IMR-90 (cell line): ENCODE measurements at regions not wholly inside any gene's neighbourhood (a gene's known extent, or its start where the extent isn't known, plus 50 kb on each side); places are given as distances from the start of the nearest gene placed in this dataset.
"Not testable (repeated sequence)": the region's sequence is repeated elsewhere in the genome, so short reads cannot be mapped to it uniquely, and the experiment has no call there.

Source experiments
- ATAC-seq: fragments of 200-7000 bp; cut with Tn5 transposase; 2 replicates; pipeline ENCODE4 v1.9.1; 2020; ENCODE audit warnings: low read depth, mild to moderate bottlenecking, moderate library complexity
- BruUV-seq: library from RNA; stranded (reverse); fragments of 400-500 nt; replicated peaks from 2 replicates; lab custom pipeline; 2021; lab: Mats Ljungman, UMichigan
- CTCF ChIA-PET: fragments of 300-600 bp; formaldehyde crosslinking; extraction: SDS; loops from one replicate; lab custom pipeline; 2021; ENCODE audit warnings: antibody characterized with exemption; lab: Yijun Ruan, JAX
- POLR2A ChIA-PET: fragments of 300-600 bp; sonication (Branson Sonifier 250); formaldehyde crosslinking; loops from one replicate; lab custom pipeline; 2022; ENCODE audit warnings: antibody characterized with exemption; ENCODE audit not compliant: unreplicated experiment; lab: Charles Lee
- DNase-seq: peaks from one replicate; pipeline ENCODE4 v3.0.0; 2013
- H2AFZ ChIP-seq: replicated peaks from 2 replicates; pipeline ENCODE3; 2013; ENCODE audit warnings: low read length, mild to moderate bottlenecking; ENCODE audit not compliant: poor library complexity
- H2AK5ac ChIP-seq: 2 replicates; pipeline ENCODE4 v1.6.1; 2013; ENCODE audit warnings: low read depth, low read length, inconsistent platforms
- H2AK9ac ChIP-seq: replicated peaks from 2 replicates; pipeline ENCODE3; 2013; ENCODE audit warnings: mild to moderate bottlenecking, low read depth, low read length, moderate library complexity; ENCODE audit not compliant: poor library complexity
- H2BK120ac ChIP-seq: 2 replicates; pipeline ENCODE4 v1.6.1; 2013; ENCODE audit warnings: low read depth, low read length, inconsistent platforms
- H2BK15ac ChIP-seq: 3 replicates; pipeline ENCODE4 v1.6.1; 2013; ENCODE audit warnings: low read depth, low read length, inconsistent platforms
- H2BK20ac ChIP-seq: 2 replicates; pipeline ENCODE4 v1.6.1; 2013; ENCODE audit warnings: low read depth, mild to moderate bottlenecking, inconsistent platforms, low read length, moderate library complexity
- H2BK5ac ChIP-seq: 2 replicates; pipeline ENCODE4 v1.6.1; 2013; ENCODE audit warnings: mild to moderate bottlenecking, low read depth, low read length, inconsistent platforms; ENCODE audit not compliant: poor library complexity, severe bottlenecking
- H3K14ac ChIP-seq: replicated peaks from 2 replicates; pipeline ENCODE4 v1.6.1; 2013; ENCODE audit warnings: low read depth, low read length, inconsistent platforms
- H3K18ac ChIP-seq: 2 replicates; pipeline ENCODE4 v1.6.1; 2013; ENCODE audit warnings: low read depth, low read length, control low read depth
- H3K23ac ChIP-seq: 2 replicates; pipeline ENCODE4 v1.6.1; 2013; ENCODE audit warnings: low read depth, low read length, inconsistent platforms
- H3K27ac ChIP-seq: 2 replicates; pipeline ENCODE4 v1.5.1; 2013; ENCODE audit warnings: mild to moderate bottlenecking, control low read depth, low read length; ENCODE audit not compliant: insufficient read depth
- H3K27me3 ChIP-seq: 2 replicates; pipeline ENCODE4 v1.6.1; 2013; ENCODE audit warnings: low read length; ENCODE audit not compliant: control insufficient read depth, insufficient read depth
- H3K36me3 ChIP-seq: 2 replicates; pipeline ENCODE4 v1.6.1; 2013; ENCODE audit warnings: low read length, mixed read lengths; ENCODE audit not compliant: control insufficient read depth, insufficient read depth
- H3K4ac ChIP-seq: 2 replicates; pipeline ENCODE4 v1.6.1; 2013; ENCODE audit warnings: low read depth, low read length, inconsistent platforms
- H3K4me1 ChIP-seq: 2 replicates; pipeline ENCODE4 v1.6.1; 2013; ENCODE audit warnings: low read length, mixed read lengths; ENCODE audit not compliant: control insufficient read depth, insufficient read depth
- H3K4me2 ChIP-seq: 2 replicates; pipeline ENCODE4 v1.6.1; 2013; ENCODE audit warnings: low read depth, mild to moderate bottlenecking, control low read depth, low read length, moderate library complexity
- H3K4me3 ChIP-seq: 2 replicates; pipeline ENCODE4 v1.5.1; 2013; ENCODE audit warnings: low read depth, mild to moderate bottlenecking, control low read depth, low read length, moderate library complexity; ENCODE audit not compliant: insufficient read depth
- H3K56ac ChIP-seq: 2 replicates; pipeline ENCODE4 v1.6.1; 2013; ENCODE audit warnings: low read length, inconsistent platforms; ENCODE audit not compliant: insufficient read depth; ENCODE audit errors: extremely low read depth
- H3K79me1 ChIP-seq, 2 experiments: 2 replicates each; pipeline ENCODE4 v1.6.1; 2013; ENCODE audit warnings: low read length in 2 of 2, inconsistent platforms in 1 of 2, low read depth in 1 of 2
- H3K9ac ChIP-seq: 2 replicates; pipeline ENCODE4 v1.6.1; 2013; ENCODE audit warnings: low read depth, low read length, control low read depth
- H3K9me1 ChIP-seq: 2 replicates; pipeline ENCODE4 v1.6.1; 2013; ENCODE audit warnings: low read length, inconsistent platforms; ENCODE audit not compliant: insufficient read depth
- H3K9me3 ChIP-seq: 2 replicates; pipeline ENCODE4 v1.6.1; 2013; ENCODE audit warnings: low read length; ENCODE audit not compliant: control insufficient read depth, insufficient read depth
- H4K20me1 ChIP-seq: 2 replicates; pipeline ENCODE4 v1.6.1; 2013; ENCODE audit warnings: low read length, inconsistent platforms; ENCODE audit not compliant: insufficient read depth
- H4K5ac ChIP-seq: 2 replicates; pipeline ENCODE4 v1.6.1; 2013; ENCODE audit warnings: mild to moderate bottlenecking, low read depth, low read length, control low read depth
- H4K8ac ChIP-seq, 2 experiments: 2 replicates each; pipeline ENCODE4 v1.6.1; 2013; ENCODE audit warnings: low read depth in 2 of 2, low read length in 2 of 2, control low read depth in 1 of 2, inconsistent platforms in 1 of 2
- H4K91ac ChIP-seq: 2 replicates; pipeline ENCODE4 v1.6.1; 2013; ENCODE audit warnings: low read depth, low read length, inconsistent platforms; ENCODE audit not compliant: insufficient read depth
- BHLHE40 ChIP-seq: fragments of 150-350 bp; IDR thresholded peaks from 2 replicates; pipeline ENCODE4 v1.6.1; 2016; ENCODE audit warnings: mild to moderate bottlenecking, low read depth, low read length
- MAFK ChIP-seq: IDR thresholded peaks from 2 replicates; pipeline ENCODE4 v1.6.1; 2012; ENCODE audit warnings: low read depth, low read length, improper control_type of control experiment
- RCOR1 ChIP-seq: IDR thresholded peaks from 2 replicates; pipeline ENCODE4 v1.6.1; 2012; ENCODE audit warnings: mild to moderate bottlenecking, low read length, improper control_type of control experiment; ENCODE audit not compliant: insufficient replicate concordance
- RFX5 ChIP-seq: IDR thresholded peaks from 2 replicates; pipeline ENCODE4 v1.8.0; 2012; ENCODE audit warnings: low read depth, mild to moderate bottlenecking, low read length, moderate library complexity
- WGBS, 2 experiments: methylation state at CpG; one replicate each; pipeline versions ENCODE4 v1.1.5 to v1.1.7; 2013; ENCODE audit warnings: missing lambda C conversion rate in 2 of 2; ENCODE audit not compliant: insufficient read length in 1 of 2; ENCODE audit errors: extremely low coverage in 2 of 2; 5-methylcytosine and 5-hydroxymethylcytosine counted together
- dilution Hi-C: fragments of 300-500 bp; cut with HindIII; formaldehyde crosslinking; loops from one replicate; pipeline ENCODE4 v1.14.3; 2018; ENCODE audit warnings: low sequenced_read_pairs; ENCODE audit not compliant: unreplicated experiment
- in situ Hi-C: fragments of 300-500 bp; cut with MboI; formaldehyde crosslinking; loops from 3 replicates; pipeline ENCODE4 v1.14.3; 2019; ENCODE audit warnings: low sequenced_read_pairs, inconsistent platforms, mixed read lengths
- intact Hi-C: fragments of 100-400 bp; cut with micrococcal nuclease; formaldehyde crosslinking; loops from 2 replicates; pipeline ENCODE4 v1.10.0; 2022

GRCh38 chr9:26665666-26666065 lies 226.9 kb downstream of the CAAP1 start:
- H3K27me3 ChIP-seq: no peaks in the 10 kb centered on the region
- 40% methylated on average over 1 of the region's 3 CpGs; no CpG with 5 or more reads in 1 of the 2 experiments for WGBS, 2 experiments
- DNase-seq (no peak), ATAC-seq (no peak)
- H2AFZ ChIP-seq: no peak overlapping the region
- no peak overlapping the region for H2BK5ac ChIP-seq
- no peak overlapping the region for H3K4me3 ChIP-seq
- intact Hi-C loops (no loop called here), dilution Hi-C loops (no loop called here), in situ Hi-C loops (no loop called here)
- no peak overlapping the region for H3K56ac ChIP-seq
- no peaks in the 10 kb centered on the region for H3K9me1 ChIP-seq
- H3K23ac ChIP-seq: no peak overlapping the region
- no peaks in the 10 kb centered on the region for H3K79me1 ChIP-seq
- no TSS peak for BruUV-seq
- H3K18ac ChIP-seq: no peak overlapping the region
- H2AK9ac ChIP-seq: no peak overlapping the region
- no peak overlapping the region for H2BK120ac ChIP-seq
- H2BK20ac ChIP-seq: no peak overlapping the region
- no peak overlapping the region for H3K14ac ChIP-seq
- no peak overlapping the region for H2BK15ac ChIP-seq
- ChIA-PET CTCF (no interaction called here), POLR2A (no interaction called here)
- no peaks in the 10 kb centered on the region for H3K4me1 ChIP-seq
- H3K36me3 ChIP-seq: no peaks in the 10 kb centered on the region
- no peak overlapping the region for H4K5ac ChIP-seq
- no peaks in the 10 kb centered on the region for H4K20me1 ChIP-seq
- TF ChIP-seq BHLHE40: no peak
- TF ChIP-seq MAFK: no peak
- no peak for TF ChIP-seq RFX5
- no peak for TF ChIP-seq RCOR1
- no peaks in the 10 kb centered on the region for H3K9me3 ChIP-seq
- H4K8ac ChIP-seq: no peak overlapping the region
- H3K4me2 ChIP-seq: no peak overlapping the region
- H4K91ac ChIP-seq: no peak overlapping the region
- no peak overlapping the region for H3K27ac ChIP-seq
- no peak overlapping the region for H3K9ac ChIP-seq
- no peak overlapping the region for H3K4ac ChIP-seq
- no peak overlapping the region for H2AK5ac ChIP-seq

GRCh38 chr9:26664087-26664773 lies 228.4 kb downstream of the CAAP1 start:
- H3K9me3 ChIP-seq, H2AK5ac ChIP-seq, H3K4me2 ChIP-seq, H3K27ac ChIP-seq, H3K14ac ChIP-seq, H3K79me1 ChIP-seq, intact Hi-C loops, H3K9ac ChIP-seq, H2AFZ ChIP-seq, H3K4ac ChIP-seq, POLR2A ChIA-PET, H3K4me1 ChIP-seq, H3K23ac ChIP-seq, DNase-seq, H2BK20ac ChIP-seq, H3K9me1 ChIP-seq, H2BK120ac ChIP-seq, ATAC-seq, H2BK15ac ChIP-seq, H3K56ac ChIP-seq, H3K27me3 ChIP-seq, H2BK5ac ChIP-seq, H3K4me3 ChIP-seq, BruUV-seq, H2AK9ac ChIP-seq, H4K8ac ChIP-seq, H3K36me3 ChIP-seq, H4K20me1 ChIP-seq, dilution Hi-C loops, H4K5ac ChIP-seq, CTCF ChIA-PET, H4K91ac ChIP-seq, H3K18ac ChIP-seq, in situ Hi-C loops: not testable (repeated sequence)
- WGBS, 2 experiments: 98% methylated on average over 8 of the region's 49 CpGs; no CpG with 5 or more reads in 1 of the 2 experiments
